Ascending aorta (tissue), 2 donors: ENCODE measurements at regions not wholly inside any gene's neighbourhood (a gene's known extent, or its start where the extent isn't known, plus 50 kb on each side); places are given as distances from the start of the nearest gene placed in this dataset.
A peak's percentile ranks its signal among the peaks of the same experiment; 100 is the strongest.

Experiments
- DNase-seq, 2 donors: peaks; one replicate each; pipeline ENCODE4 v3.0.0-alpha.2; 2019; ENCODE audit warnings: low spot score in 2 of 2
- H3K27ac ChIP-seq, 2 donors: fragments of 200-600 bp; sonication (generic); one replicate each; pipeline ENCODE4 v1.5.1; 2016 to 2017; ENCODE audit warnings: mild to moderate bottlenecking in 1 of 2
- H3K27me3 ChIP-seq: fragments of 200-600 bp; sonication (generic); one replicate; pipeline ENCODE4 v1.5.1; 2017
- H3K36me3 ChIP-seq, 2 donors: fragments of 200-600 bp; sonication (generic); one replicate each; pipeline ENCODE4 v1.5.1; 2016
- H3K4me1 ChIP-seq, 2 donors: fragments of 200-600 bp; sonication (generic); one replicate each; pipeline ENCODE4 v1.5.1; 2016 to 2017; ENCODE audit warnings: mild to moderate bottlenecking in 1 of 2
- H3K4me3 ChIP-seq, 2 donors: fragments of 200-600 bp; sonication (generic); one replicate each; pipeline ENCODE4 v1.5.1; 2016 to 2017; ENCODE audit warnings: mild to moderate bottlenecking in 1 of 2
- H3K9me3 ChIP-seq, 2 donors: fragments of 200-600 bp; sonication (generic); one replicate each; pipeline ENCODE4 v1.5.1; 2016
- CTCF ChIP-seq, 3 experiments: fragments of 200-600 bp in 2 of 3; fragments of 450-650 bp in 1 of 3; sonication (generic) in 2 of 3; IDR thresholded peaks; one replicate each; pipeline ENCODE4 v1.5.1; 2016 to 2019; ENCODE audit warnings: antibody characterized with exemption in 3 of 3, mild to moderate bottlenecking in 1 of 3, moderate library complexity in 1 of 3
- intact Hi-C: fragments of 100-400 bp; cut with DNase I; formaldehyde crosslinking; loops from one replicate; pipeline ENCODE4 v1.15.1; 2023

- H3K27ac ChIP-seq: no peak overlapping the region
- no peaks in the 10 kb centered on the region for H3K4me1 ChIP-seq
- H3K4me3 ChIP-seq: no peak overlapping the region
- no peak for TF ChIP-seq CTCF (IDR thresholded peaks at IDR 0.05)
- no peak for DNase-seq
- no peaks in the 10 kb centered on the region for H3K36me3 ChIP-seq
- intact Hi-C loops: no loop called here
- no peaks in the 10 kb centered on the region for H3K27me3 ChIP-seq
- H3K9me3 ChIP-seq: no peaks in the 10 kb centered on the region
Measured at GRCh38 chr14:26209699-26210098, 388.1 kb downstream of the NOVA1 start.

GRCh38 chr14:26206640-26207039 lies 391.2 kb downstream of the NOVA1 start:
- Histone ChIP-seq H3K9me3 (no peaks in the 10 kb centered on the region), H3K4me3 (no peak overlapping the region), H3K27ac (no peak overlapping the region), H3K27me3 (no peaks in the 10 kb centered on the region), H3K4me1 (no peaks in the 10 kb centered on the region), H3K36me3 (no peaks in the 10 kb centered on the region)
- TF ChIP-seq CTCF (IDR thresholded peaks at IDR 0.05): no peak
- no peak for DNase-seq
- intact Hi-C loops: no loop called here

- H3K27ac ChIP-seq: no peak overlapping the region
- H3K36me3 ChIP-seq: no peaks in the 10 kb centered on the region
- intact Hi-C loops: no loop called here
- peak overlapping the region; percentile 53 to 67 for H3K4me3 ChIP-seq
- no peaks in the 10 kb centered on the region for H3K4me1 ChIP-seq
- H3K9me3 ChIP-seq: no peaks in the 10 kb centered on the region
- no peaks in the 10 kb centered on the region for H3K27me3 ChIP-seq
- no peak for DNase-seq
- TF ChIP-seq CTCF (IDR thresholded peaks at IDR 0.05): no peak
Measured at GRCh38 chr14:26204728-26205479, 392.9 kb downstream of the NOVA1 start.

DNA sequence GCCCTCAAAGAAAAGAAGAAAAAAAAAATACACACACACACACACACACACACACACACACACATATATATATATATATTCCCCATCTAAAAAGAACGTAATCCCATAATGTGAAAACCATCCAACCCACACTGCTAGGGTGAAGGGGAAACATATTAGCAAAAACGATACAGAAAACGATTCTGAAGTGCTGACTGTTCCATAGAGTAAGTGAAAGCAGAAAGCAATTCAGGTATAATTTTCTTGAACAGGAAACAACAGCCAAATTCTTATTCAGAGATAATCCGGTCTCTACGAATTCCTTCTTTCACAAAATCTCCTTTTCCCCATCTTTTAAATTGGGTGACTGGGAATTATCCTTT lies 393.5 kb downstream of the NOVA1 start:
- Histone ChIP-seq H3K4me3 (peak overlapping the region; percentile 53 to 67), H3K4me1 (no peaks in the 10 kb centered on the region), H3K9me3 (no peaks in the 10 kb centered on the region), H3K27ac (no peak overlapping the region), H3K36me3 (no peaks in the 10 kb centered on the region), H3K27me3 (no peaks in the 10 kb centered on the region)
- TF ChIP-seq CTCF (IDR thresholded peaks at IDR 0.05): no peak
- intact Hi-C loops: no loop called here
- DNase-seq: no peak

DNA sequence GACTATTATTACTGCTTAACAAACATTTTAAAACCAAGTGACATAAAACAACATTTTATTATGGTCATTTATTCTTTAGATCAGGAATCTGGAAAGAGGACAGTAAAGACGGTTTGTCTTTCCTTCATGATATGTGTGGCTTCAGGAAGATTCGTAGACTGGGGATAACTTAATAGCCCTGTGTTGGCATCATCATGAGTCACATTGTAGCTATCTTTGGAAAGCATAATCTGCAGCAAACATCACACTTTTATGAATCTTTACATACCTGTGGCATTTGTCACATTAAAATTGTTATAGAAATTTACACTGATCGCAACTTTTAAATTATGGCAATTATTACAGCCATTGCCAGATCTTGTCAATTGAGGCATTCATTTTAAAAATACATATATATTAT lies 397.1 kb downstream of the NOVA1 start:
- Histone ChIP-seq H3K9me3 (no peaks in the 10 kb centered on the region), H3K4me1 (no peaks in the 10 kb centered on the region), H3K27me3 (no peaks in the 10 kb centered on the region), H3K27ac (no peak overlapping the region), H3K4me3 (no peak overlapping the region), H3K36me3 (no peaks in the 10 kb centered on the region)
- no peak for TF ChIP-seq CTCF (IDR thresholded peaks at IDR 0.05)
- intact Hi-C loops: no loop called here
- DNase-seq: no peak
